Mesenchymal stem cell (in vitro differentiated cells and primary cell): ENCODE measurements at regions not wholly inside any gene's neighbourhood (a gene's known extent, or its start where the extent isn't known, plus 50 kb on each side); places are given as distances from the start of the nearest gene placed in this dataset.
A peak's percentile ranks its signal among the peaks of the same experiment; 100 is the strongest.

Experiments used
- DNase-seq: peaks from one replicate; pipeline ENCODE4 v3.0.0-alpha.2; 2013
- H2AFZ ChIP-seq: one replicate; pipeline ENCODE4 v1.6.1; 2013; ENCODE audit warnings: low read depth, mild to moderate bottlenecking, control low read depth, inconsistent platforms, low read length, moderate library complexity
- H2AK5ac ChIP-seq: 2 replicates; pipeline ENCODE4 v1.6.1; 2013; ENCODE audit warnings: low read length, moderate library complexity, mild to moderate bottlenecking, inconsistent platforms; ENCODE audit not compliant: severe bottlenecking
- H2BK120ac ChIP-seq: one replicate; pipeline ENCODE4 v1.6.1; 2013; ENCODE audit warnings: low read depth, mild to moderate bottlenecking, inconsistent platforms, low read length, moderate library complexity
- H2BK12ac ChIP-seq, 2 experiments: one replicate each; pipeline ENCODE4 v1.6.1; 2013; ENCODE audit warnings: inconsistent platforms in 2 of 2, low read length in 2 of 2, mild to moderate bottlenecking in 2 of 2, moderate library complexity in 2 of 2, control low read depth in 1 of 2
- H2BK15ac ChIP-seq: one replicate; pipeline ENCODE4 v1.6.1; 2013; ENCODE audit warnings: mild to moderate bottlenecking, low read depth, inconsistent platforms; ENCODE audit not compliant: poor library complexity, severe bottlenecking
- H2BK5ac ChIP-seq: 2 replicates; pipeline ENCODE4 v1.6.1; 2013; ENCODE audit warnings: low read depth, mild to moderate bottlenecking, low read length, control low read depth, inconsistent platforms; ENCODE audit not compliant: poor library complexity, severe bottlenecking
- H3K14ac ChIP-seq, 2 experiments: one replicate each; pipeline ENCODE4 v1.6.1; 2013; ENCODE audit warnings: inconsistent platforms in 2 of 2, low read length in 2 of 2, control low read depth in 1 of 2, mild to moderate bottlenecking in 1 of 2, moderate library complexity in 1 of 2
- H3K18ac ChIP-seq, 2 experiments: one replicate each; pipeline ENCODE4 v1.6.1; 2013; ENCODE audit warnings: inconsistent platforms in 2 of 2, low read length in 2 of 2, control low read depth in 1 of 2, low read depth in 1 of 2, mild to moderate bottlenecking in 1 of 2
- H3K23ac ChIP-seq, 2 experiments: one replicate each; pipeline ENCODE4 v1.6.1; 2013; ENCODE audit warnings: inconsistent platforms in 2 of 2, low read length in 2 of 2, mild to moderate bottlenecking in 2 of 2, moderate library complexity in 2 of 2, control low read depth in 1 of 2
- H3K27ac ChIP-seq: 2 replicates; pipeline ENCODE4 v1.5.1; 2013; ENCODE audit warnings: mild to moderate bottlenecking, moderate library complexity, low read length, control low read depth, inconsistent platforms; ENCODE audit not compliant: poor library complexity, severe bottlenecking
- H3K27me3 ChIP-seq, 2 experiments: 2 replicates each; pipeline versions ENCODE4 v1.6.1 to v1.7.0; 2013; ENCODE audit warnings: low read length in 2 of 2, mild to moderate bottlenecking in 2 of 2, moderate library complexity in 2 of 2, control low read depth in 1 of 2, inconsistent platforms in 1 of 2; ENCODE audit not compliant: control insufficient read depth in 1 of 2, insufficient read depth in 1 of 2
- H3K36me3 ChIP-seq, 2 experiments: 2 replicates each; pipeline versions ENCODE4 v1.6.1 to v1.7.0; 2013; ENCODE audit warnings: low read length in 2 of 2, control low read depth in 1 of 2, inconsistent platforms in 1 of 2, low read depth in 1 of 2, mild to moderate bottlenecking in 1 of 2; ENCODE audit not compliant: insufficient read depth in 2 of 2, control insufficient read depth in 1 of 2
- H3K4ac ChIP-seq, 2 experiments: one replicate each; pipeline ENCODE4 v1.6.1; 2013; ENCODE audit warnings: inconsistent platforms in 2 of 2, low read length in 2 of 2, mild to moderate bottlenecking in 2 of 2, moderate library complexity in 2 of 2, control low read depth in 1 of 2, low read depth in 1 of 2
- H3K4me1 ChIP-seq: 2 replicates; pipeline ENCODE4 v1.6.1; 2013; ENCODE audit warnings: low read depth, low read length, control low read depth; ENCODE audit not compliant: control insufficient read depth, insufficient read depth
- H3K4me2 ChIP-seq: 2 replicates; pipeline ENCODE4 v1.6.1; 2013; ENCODE audit warnings: low read length, mild to moderate bottlenecking, inconsistent platforms; ENCODE audit not compliant: poor library complexity, severe bottlenecking
- H3K4me3 ChIP-seq, 2 experiments: 2 replicates each; pipeline versions ENCODE4 v1.5.1 to v1.7.0; 2013; ENCODE audit warnings: low read length in 2 of 2, mild to moderate bottlenecking in 2 of 2, control low read depth in 1 of 2, low read depth in 1 of 2; ENCODE audit not compliant: insufficient read depth in 1 of 2
- H3K79me1 ChIP-seq: replicated peaks from 2 replicates; pipeline ENCODE4 v1.6.1; 2013; ENCODE audit warnings: mild to moderate bottlenecking, control low read depth, low read length, inconsistent platforms; ENCODE audit not compliant: poor library complexity, severe bottlenecking
- H3K9ac ChIP-seq: 2 replicates; pipeline ENCODE4 v1.7.0; 2013; ENCODE audit warnings: mild to moderate bottlenecking, low read length, moderate library complexity
- H3K9me3 ChIP-seq: 2 replicates; pipeline ENCODE4 v1.7.0; 2013; ENCODE audit warnings: mild to moderate bottlenecking, low read length; ENCODE audit not compliant: control insufficient read depth
- H4K8ac ChIP-seq: one replicate; pipeline ENCODE4 v1.6.1; 2013; ENCODE audit warnings: inconsistent platforms, mild to moderate bottlenecking, low read length, moderate library complexity
- H4K91ac ChIP-seq: one replicate; pipeline ENCODE4 v1.6.1; 2013; ENCODE audit warnings: mild to moderate bottlenecking, low read length, inconsistent platforms
- WGBS: methylation state at CpG from one replicate; pipeline ENCODE4 v1.1.7; 2013; ENCODE audit warnings: mixed read lengths; 5-methylcytosine and 5-hydroxymethylcytosine counted together

DNA sequence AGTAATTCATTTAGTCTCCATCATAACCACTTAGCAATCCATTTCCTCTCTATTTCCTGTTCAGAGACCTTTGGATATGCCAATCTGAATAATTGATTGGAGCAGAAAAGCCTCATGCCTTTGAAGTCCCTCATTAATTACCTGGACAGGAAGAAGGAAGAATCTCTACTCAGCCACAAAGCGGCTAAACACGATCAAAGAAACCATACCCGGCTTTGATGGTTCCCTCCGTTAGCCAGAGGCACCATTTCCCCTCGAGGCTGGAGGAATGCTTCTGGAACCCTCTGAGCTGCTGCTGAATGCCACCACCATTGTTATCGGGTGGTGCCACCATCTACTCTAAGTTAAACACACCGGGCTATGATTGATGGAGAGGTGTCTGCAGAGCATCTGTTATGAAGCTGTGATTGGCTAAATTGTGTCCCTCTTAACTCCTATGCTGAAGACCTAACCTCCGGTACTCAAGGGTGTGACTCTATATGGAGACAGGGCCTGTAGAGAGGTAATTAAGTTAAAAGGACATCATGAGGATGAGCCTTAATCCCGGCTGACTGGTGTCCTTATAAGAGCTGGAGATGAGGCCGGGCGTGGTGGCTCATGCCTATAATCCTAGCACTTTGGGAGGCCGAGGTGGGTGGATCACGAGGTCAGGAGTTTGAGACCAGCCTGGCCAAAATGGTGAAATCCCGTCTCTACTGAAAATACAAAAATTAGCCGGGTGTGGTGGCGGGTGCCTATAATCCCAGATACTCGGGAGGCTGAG, 168.6 kb downstream of the CTTN start:
- no peak overlapping the region for H2BK12ac ChIP-seq
- no peaks in the 10 kb centered on the region for H3K79me1 ChIP-seq
- no peak overlapping the region for H3K9ac ChIP-seq
- no peak overlapping the region for H2AK5ac ChIP-seq
- H2BK15ac ChIP-seq = no peak overlapping the region
- no peak overlapping the region for H2AFZ ChIP-seq
- H3K23ac ChIP-seq = no peak overlapping the region
- H3K9me3 ChIP-seq = no peaks in the 10 kb centered on the region
- H3K4me3 ChIP-seq = no peak overlapping the region
- H3K4ac ChIP-seq = no peak overlapping the region
- no peak overlapping the region for H2BK5ac ChIP-seq
- no peaks in the 10 kb centered on the region for H3K36me3 ChIP-seq
- 86% methylated on average over 17 of the region's 17 CpGs for WGBS
- no peak overlapping the region for H4K91ac ChIP-seq
- no peak overlapping the region for H2BK120ac ChIP-seq
- no peak overlapping the region for H3K14ac ChIP-seq
- no peak overlapping the region for H3K27ac ChIP-seq
- H3K4me1 ChIP-seq = peaks cover 4% of the 10 kb centered on the region
- no peak overlapping the region for H3K18ac ChIP-seq
- DNase-seq = no peak
- no peak overlapping the region for H3K4me2 ChIP-seq
- no peak overlapping the region for H4K8ac ChIP-seq
- H3K27me3 ChIP-seq = peaks cover 0 to 4% of the 10 kb centered on the region in 2 experiments

- Histone ChIP-seq H3K4me2 (no peak overlapping the region), H3K9me3 (no peaks in the 10 kb centered on the region), H2BK120ac (no peak overlapping the region), H3K27ac (no peak overlapping the region), H3K9ac (peak overlapping the region; percentile 89), H3K4me3 (peak overlapping the region in 1 of 2 experiments; percentile 79), H3K4me1 (peaks cover 4% of the 10 kb centered on the region), H2BK15ac (no peak overlapping the region), H2AFZ (no peak overlapping the region), H3K27me3 (peaks cover 0 to 4% of the 10 kb centered on the region in 2 experiments), H4K91ac (no peak overlapping the region), H3K18ac (peak overlapping the region in 1 of 2 experiments; percentile 56), H3K36me3 (no peaks in the 10 kb centered on the region), H3K23ac (no peak overlapping the region), H2AK5ac (no peak overlapping the region), H3K14ac (peak overlapping the region in 1 of 2 experiments; percentile 74), H3K4ac (no peak overlapping the region), H2BK5ac (no peak overlapping the region), H3K79me1 (no peaks in the 10 kb centered on the region), H2BK12ac (no peak overlapping the region), H4K8ac (no peak overlapping the region)
- 85% methylated on average over 8 of the region's 8 CpGs for WGBS
- DNase-seq = no peak
Observed at GRCh38 chr11:70567680-70568034, 169.3 kb downstream of the CTTN start.

DNA sequence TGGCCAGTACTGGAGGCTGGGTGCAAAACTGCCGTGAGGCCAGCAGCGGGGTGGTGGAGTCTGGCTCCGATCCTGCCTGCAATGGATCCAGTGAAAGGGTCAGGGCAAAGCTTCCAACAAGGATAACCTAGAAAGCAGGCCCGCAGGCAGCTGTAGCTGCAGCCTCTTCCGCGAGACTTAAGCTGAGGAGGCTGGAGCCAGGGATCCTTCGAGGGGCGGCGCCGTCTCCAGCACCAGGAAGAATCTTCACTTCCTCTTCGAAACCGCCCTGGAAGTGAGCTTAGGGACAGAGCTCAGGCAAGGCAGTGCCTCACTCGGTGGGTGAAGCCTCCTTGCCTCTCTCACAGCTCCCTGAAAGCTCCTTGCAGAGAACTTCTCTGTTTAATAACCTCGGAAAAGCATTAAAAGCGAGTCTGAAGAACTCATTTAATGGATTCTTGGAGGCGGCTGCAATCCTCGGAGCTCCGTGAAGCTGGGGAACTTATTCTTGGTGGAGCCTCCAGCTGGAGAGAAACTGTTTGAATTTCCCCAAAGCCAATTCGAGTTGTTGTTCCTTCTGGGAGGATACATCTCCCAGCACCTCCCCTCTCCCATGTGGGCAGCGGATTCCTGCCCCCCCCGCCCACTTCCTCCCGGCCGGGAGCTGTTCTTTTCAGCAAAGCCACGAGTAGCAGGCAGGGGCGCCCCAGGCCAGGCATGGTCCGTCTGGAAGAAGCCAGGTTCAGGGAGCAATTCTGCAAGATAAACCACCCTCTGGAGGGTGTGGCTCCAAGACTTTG, 169.9 kb downstream of the CTTN start:
- H3K23ac ChIP-seq = no peak overlapping the region
- no peak overlapping the region for H3K27ac ChIP-seq
- no peak overlapping the region for H2BK5ac ChIP-seq
- H4K91ac ChIP-seq = no peak overlapping the region
- no peak overlapping the region for H4K8ac ChIP-seq
- H3K4ac ChIP-seq = no peak overlapping the region
- peak overlapping the region in 1 of 2 experiments; percentile 79 for H3K4me3 ChIP-seq
- peak; percentile 63 for DNase-seq
- peak overlapping the region in 1 of 2 experiments; percentile 56 for H3K18ac ChIP-seq
- H2AFZ ChIP-seq = no peak overlapping the region
- no peak overlapping the region for H2BK15ac ChIP-seq
- no peak overlapping the region for H2AK5ac ChIP-seq
- H3K79me1 ChIP-seq = no peaks in the 10 kb centered on the region
- no peaks in the 10 kb centered on the region for H3K36me3 ChIP-seq
- no peak overlapping the region for H2BK120ac ChIP-seq
- H3K4me1 ChIP-seq = peaks cover 4% of the 10 kb centered on the region
- no peak overlapping the region for H3K14ac ChIP-seq
- WGBS = 23% methylated on average over 26 of the region's 26 CpGs
- no peak overlapping the region for H2BK12ac ChIP-seq
- H3K9me3 ChIP-seq = no peaks in the 10 kb centered on the region
- peaks cover 0 to 4% of the 10 kb centered on the region in 2 experiments for H3K27me3 ChIP-seq
- H3K4me2 ChIP-seq = peak overlapping the region; percentile 33
- peak overlapping the region; percentile 89 for H3K9ac ChIP-seq
